A673 (cell line): ENCODE measurements at regions not wholly inside any gene's neighbourhood (a gene's known extent, or its start where the extent isn't known, plus 50 kb on each side); places are given as distances from the start of the nearest gene placed in this dataset.

Source experiments
- CTCF ChIP-seq: fragments of 300-800, 200-600 bp; sonication (generic); conservative IDR thresholded peaks from 2 replicates; pipeline ENCODE4 v1.5.1; 2017; ENCODE audit warnings: low read depth, mild to moderate bottlenecking, antibody characterized with exemption, low read length, moderate library complexity, mixed read lengths
- EZH2 ChIP-seq: fragments of 200-600 bp; sonication (generic); IDR thresholded peaks from 2 replicates; pipeline ENCODE4 v1.6.1; 2017; ENCODE audit warnings: borderline replicate concordance, low read depth, mild to moderate bottlenecking, mixed read lengths, antibody characterized with exemption, low read length; ENCODE audit not compliant: poor library complexity, severe bottlenecking

DNA sequence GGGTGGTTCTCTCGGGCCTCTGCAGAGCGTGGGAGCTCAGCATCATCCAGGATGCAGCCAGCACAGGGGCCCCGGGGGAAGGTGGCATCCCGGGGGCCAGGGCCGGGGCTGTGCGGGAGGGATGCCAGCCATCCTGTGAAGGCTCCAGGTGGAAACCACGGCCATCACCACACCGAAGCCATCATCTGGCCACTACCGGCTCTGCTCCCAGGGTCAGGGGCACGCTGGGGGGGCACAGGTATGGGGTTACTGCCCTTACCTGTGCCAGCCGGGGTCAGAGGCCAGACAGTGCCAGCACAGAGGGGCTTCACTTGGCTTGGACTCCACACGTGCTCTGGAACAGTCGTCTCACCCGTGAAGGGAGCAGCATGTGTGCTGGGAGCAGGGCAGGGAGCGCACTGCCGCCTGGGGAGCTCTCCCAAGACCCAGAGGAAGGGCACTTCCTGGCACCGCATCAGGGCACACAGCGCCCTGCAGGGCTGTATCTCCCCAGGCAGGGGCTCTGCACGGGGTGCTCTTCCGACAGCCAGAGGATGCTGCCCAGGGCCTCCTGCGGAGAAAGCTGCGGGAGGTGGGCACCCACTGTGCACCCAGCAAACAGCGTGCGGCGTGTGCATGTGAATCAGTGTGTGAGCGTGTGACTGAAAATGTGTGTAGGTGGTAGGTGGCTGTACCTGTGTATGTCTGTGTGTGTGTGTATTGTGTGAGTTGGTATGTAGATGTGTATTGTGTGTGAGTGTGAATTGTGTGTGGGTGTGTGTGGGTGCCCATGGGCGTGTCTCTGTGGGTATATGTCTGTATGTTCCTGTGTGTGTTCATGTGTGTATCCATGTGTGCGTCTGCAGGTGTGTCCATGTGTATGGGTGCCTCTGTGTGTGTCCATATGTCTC, 75.0 kb downstream of the PTGR3 start:
- no peak for TF ChIP-seq CTCF
- TF ChIP-seq EZH2, result no peak
